Amniotic epithelial cell (primary cell): ENCODE measurements at regions not wholly inside any gene's neighbourhood (a gene's known extent, or its start where the extent isn't known, plus 50 kb on each side); places are given as distances from the start of the nearest gene placed in this dataset.
"Not testable (repeated sequence)": the region's sequence is repeated elsewhere in the genome, so short reads cannot be mapped to it uniquely, and the experiment has no call there.

Source experiments
- DNase-seq: peaks from one replicate; pipeline ENCODE4 v3.0.0-alpha.2; 2010; ENCODE audit warnings: low read depth

GRCh38 chr13:99075268-99076191, 97.7 kb upstream of the DOCK9 start:
- no peak for DNase-seq

GRCh38 chr13:99078017-99078771, 100.3 kb upstream of the DOCK9 start:
- DNase-seq = no peak

- no peak for DNase-seq
Observed at GRCh38 chr13:99080131-99080530, 102.3 kb upstream of the DOCK9 start.

- no peak for DNase-seq
Observed at GRCh38 chr13:99083981-99084380, 106.1 kb upstream of the DOCK9 start.

GRCh38 chr13:99085139-99085807, 107.4 kb upstream of the DOCK9 start:
- DNase-seq = no peak

GRCh38 chr13:99085808-99086266, 108.0 kb upstream of the DOCK9 start:
- no peak for DNase-seq

- peak; percentile 52 for DNase-seq
Observed at GRCh38 chr13:99086267-99087097, 108.6 kb upstream of the DOCK9 start.

- DNase-seq = peak; percentile 74
Observed at GRCh38 chr13:99087098-99087953, 109.5 kb upstream of the DOCK9 start.

GRCh38 chr13:99087954-99088491, 110.2 kb upstream of the DOCK9 start:
- no peak for DNase-seq

- DNase-seq = no peak
Observed at GRCh38 chr13:99093997-99094396, 106.7 kb upstream of the UBAC2 start.

GRCh38 chr13:99101831-99102230, 98.8 kb upstream of the UBAC2 start:
- DNase-seq = not testable (repeated sequence)

- DNase-seq = no peak
Observed at GRCh38 chr13:99103536-99103935, 97.1 kb upstream of the UBAC2 start.

GRCh38 chr13:99104396-99104795, 96.3 kb upstream of the UBAC2 start:
- DNase-seq = no peak

GRCh38 chr13:99105160-99105559, 95.5 kb upstream of the UBAC2 start:
- DNase-seq = no peak

GRCh38 chr13:99113351-99113750, 87.3 kb upstream of the UBAC2 start:
- DNase-seq = no peak

GRCh38 chr13:99118179-99118578, 82.5 kb upstream of the UBAC2 start:
- DNase-seq = no peak

- DNase-seq = peak; percentile 5
Observed at GRCh38 chr13:99119656-99120055, 81.0 kb upstream of the UBAC2 start.

GRCh38 chr13:99120751-99121150, 79.9 kb upstream of the UBAC2 start:
- no peak for DNase-seq

- no peak for DNase-seq
Observed at GRCh38 chr13:99122171-99122570, 78.5 kb upstream of the UBAC2 start.
